CD4-positive, alpha-beta memory T cell (primary cell): ENCODE measurements at regions not wholly inside any gene's neighbourhood (a gene's known extent, or its start where the extent isn't known, plus 50 kb on each side); places are given as distances from the start of the nearest gene placed in this dataset.

Source experiments
- CTCF ChIA-PET: fragments of 350-600 bp; sonication (Branson Sonifier 250); formaldehyde crosslinking; loops from one replicate; lab custom pipeline; 2021; ENCODE audit warnings: inconsistent platforms; ENCODE audit not compliant: partially characterized antibody; lab: Charles Lee
- POLR2A ChIA-PET: fragments of 350-600 bp; sonication (Branson Sonifier 250); formaldehyde crosslinking; loops from one replicate; lab custom pipeline; 2021; ENCODE audit not compliant: partially characterized antibody; lab: Charles Lee
- DNase-seq, 5 donors: peaks; one replicate each; pipeline versions ENCODE4 v3.0.0 to v3.0.0-alpha.2; 2020 to 2022; ENCODE audit warnings: mixed read lengths in 1 of 5
- H3K27ac ChIP-seq: one replicate; pipeline ENCODE4 v1.7.0; 2013; ENCODE audit warnings: low read depth, low read length
- H3K27me3 ChIP-seq: 2 replicates; pipeline ENCODE4 v1.7.0; 2013; ENCODE audit warnings: mild to moderate bottlenecking, low read length, moderate library complexity; ENCODE audit not compliant: insufficient read depth
- H3K36me3 ChIP-seq: 2 replicates; pipeline ENCODE4 v1.7.0; 2013; ENCODE audit warnings: mild to moderate bottlenecking, low read length, moderate library complexity; ENCODE audit not compliant: insufficient read depth
- H3K4me1 ChIP-seq: 2 replicates; pipeline ENCODE4 v1.7.0; 2013; ENCODE audit warnings: mild to moderate bottlenecking, low read length, moderate library complexity; ENCODE audit not compliant: insufficient read depth
- H3K4me3 ChIP-seq, 2 donors: one replicate each; pipeline ENCODE4 v1.7.0; 2013; ENCODE audit warnings: low read length in 2 of 2, mild to moderate bottlenecking in 1 of 2
- H3K9me3 ChIP-seq, 2 donors: one replicate each; pipeline ENCODE4 v1.7.0; 2013; ENCODE audit warnings: low read length in 2 of 2, control low read depth in 1 of 2; ENCODE audit not compliant: control insufficient read depth in 1 of 2
- H3K27ac Mint-ChIP-seq, 7 donors: one replicate each; pipeline ENCODE4 v1.8.0; 2020 to 2021; ENCODE audit warnings: mixed read lengths in 7 of 7, mild to moderate bottlenecking in 6 of 7, inconsistent platforms in 3 of 7, moderate library complexity in 3 of 7
- H3K27me3 Mint-ChIP-seq, 2 donors: one replicate each; pipeline ENCODE4 v1.8.0; 2020 to 2021; ENCODE audit warnings: mixed read lengths in 2 of 2
- H3K36me3 Mint-ChIP-seq, 2 donors: one replicate each; pipeline ENCODE4 v1.8.0; 2020 to 2021; ENCODE audit warnings: mixed read lengths in 2 of 2, inconsistent platforms in 1 of 2, mild to moderate bottlenecking in 1 of 2
- H3K4me1 Mint-ChIP-seq, 4 donors: one replicate each; pipeline ENCODE4 v1.8.0; 2020 to 2021; ENCODE audit warnings: mixed read lengths in 4 of 4, mild to moderate bottlenecking in 1 of 4
- H3K4me3 Mint-ChIP-seq, 8 donors: one replicate each; pipeline ENCODE4 v1.8.0; 2020 to 2021; ENCODE audit warnings: mixed read lengths in 8 of 8, mild to moderate bottlenecking in 7 of 8, moderate library complexity in 6 of 8, inconsistent platforms in 3 of 8
- H3K9me3 Mint-ChIP-seq, 8 donors: one replicate each; pipeline ENCODE4 v1.8.0; 2020 to 2021; ENCODE audit warnings: mixed read lengths in 8 of 8, mild to moderate bottlenecking in 5 of 8, inconsistent platforms in 3 of 8, moderate library complexity in 1 of 8
- intact Hi-C: fragments of 100-400 bp; cut with micrococcal nuclease; formaldehyde crosslinking; loops from one replicate; pipeline ENCODE4 v1.15.1; 2023

DNA sequence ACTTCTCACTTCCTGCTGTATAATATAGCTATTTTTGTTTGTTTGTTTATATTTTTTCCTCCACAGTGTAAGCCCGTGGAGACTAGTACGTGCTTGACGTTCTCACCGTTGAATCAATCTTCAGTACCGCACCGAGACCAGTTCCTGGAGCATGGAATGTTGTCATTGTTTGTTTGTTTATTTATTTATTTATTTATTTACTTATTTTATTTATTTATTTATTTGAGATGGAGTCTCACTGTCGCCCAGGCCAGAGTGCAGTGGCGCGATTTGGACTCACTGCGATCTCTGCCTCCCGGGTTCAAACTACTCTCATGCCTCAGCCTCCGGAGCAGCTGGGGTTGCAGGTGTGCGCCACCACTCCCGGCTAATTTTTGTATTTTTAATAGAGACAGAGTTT lies 506.6 kb upstream of the TMEM132C start:
- Mint-ChIP-seq H3K27me3 (no peaks in the 10 kb centered on the region), H3K27ac (no peak overlapping the region), H3K36me3 (no peaks in the 10 kb centered on the region), H3K4me1 (no peaks in the 10 kb centered on the region), H3K9me3 (peaks cover 0 to 23% (median 14%) of the 10 kb centered on the region in 8 donors), H3K4me3 (no peak overlapping the region)
- Histone ChIP-seq H3K4me3 (no peak overlapping the region), H3K9me3 (peaks cover 0 to 3% of the 10 kb centered on the region in 2 donors), H3K27me3 (no peaks in the 10 kb centered on the region), H3K36me3 (no peaks in the 10 kb centered on the region), H3K4me1 (no peaks in the 10 kb centered on the region), H3K27ac (no peak overlapping the region)
- POLR2A ChIA-PET: no interaction called here
- CTCF ChIA-PET: no interaction called here
- intact Hi-C loops: no loop called here
- DNase-seq: no peak

DNA sequence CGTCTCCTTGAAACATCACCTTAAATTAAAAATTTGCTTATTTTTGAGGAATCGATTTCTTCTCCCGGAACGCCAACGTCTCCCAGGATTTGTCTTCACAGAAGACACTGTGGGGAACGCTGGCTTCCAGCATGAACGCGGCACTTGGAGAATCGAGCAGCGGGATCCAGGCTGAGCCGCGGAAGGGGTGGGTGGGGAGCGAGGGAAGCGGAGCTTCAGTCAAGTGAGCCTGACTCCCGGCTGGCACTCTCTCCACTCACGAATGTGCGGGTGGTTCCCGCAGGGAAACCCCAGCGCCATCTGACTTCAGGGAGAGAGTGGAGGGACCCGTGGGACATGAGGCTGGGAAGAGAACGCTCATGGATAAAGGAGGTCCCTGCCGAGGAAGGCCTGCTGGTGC lies 506.0 kb upstream of the TMEM132C start:
- CTCF ChIA-PET: interaction anchor here (0.7 kb wide), 1 partner anchor 212 kb away, joined by 3 read pairs; no protein-coding TSS in a partner anchor
- Histone ChIP-seq H3K4me3 (no peak overlapping the region), H3K27ac (no peak overlapping the region), H3K36me3 (no peaks in the 10 kb centered on the region), H3K27me3 (no peaks in the 10 kb centered on the region), H3K4me1 (no peaks in the 10 kb centered on the region), H3K9me3 (peaks cover 0 to 3% of the 10 kb centered on the region in 2 donors)
- no peaks in the 10 kb centered on the region for H3K4me1 Mint-ChIP-seq
- intact Hi-C loops: no loop called here
- H3K36me3 Mint-ChIP-seq: no peaks in the 10 kb centered on the region
- no peak for DNase-seq
- H3K4me3 Mint-ChIP-seq: no peak overlapping the region
- POLR2A ChIA-PET: no interaction called here
- no peak overlapping the region for H3K27ac Mint-ChIP-seq
- H3K9me3 Mint-ChIP-seq: peaks cover 0 to 23% (median 14%) of the 10 kb centered on the region in 8 donors
- H3K27me3 Mint-ChIP-seq: no peaks in the 10 kb centered on the region

- CTCF ChIA-PET: no interaction called here
- intact Hi-C loops: no loop called here
- no peaks in the 10 kb centered on the region for H3K27me3 Mint-ChIP-seq
Observed at GRCh38 chr12:127761880-127762279, 505.1 kb upstream of the TMEM132C start.

DNA sequence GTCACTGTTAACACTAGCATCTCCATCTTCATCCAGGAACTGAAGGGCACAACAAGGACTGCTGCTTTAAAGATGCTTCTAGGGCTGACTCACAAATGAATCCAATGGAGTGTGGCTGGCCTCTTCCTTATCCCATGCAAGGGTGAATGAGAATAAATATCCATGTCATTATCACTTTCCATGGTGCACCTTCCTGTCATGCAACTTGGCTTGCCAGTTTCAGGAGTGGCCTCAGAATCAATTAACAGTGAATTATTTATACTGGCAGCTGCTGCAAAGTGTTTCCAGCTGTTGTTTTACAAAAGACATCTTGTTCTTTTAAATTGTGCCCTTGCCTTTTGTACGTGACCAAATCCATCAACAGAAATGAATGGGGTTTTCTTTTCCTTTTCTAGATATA lies 499.3 kb upstream of the TMEM132C start:
- Histone ChIP-seq H3K4me1 (no peaks in the 10 kb centered on the region), H3K4me3 (no peak overlapping the region), H3K27me3 (no peaks in the 10 kb centered on the region), H3K27ac (no peak overlapping the region), H3K9me3 (peaks cover 0 to 3% of the 10 kb centered on the region in 2 donors), H3K36me3 (no peaks in the 10 kb centered on the region)
- DNase-seq: no peak
- Mint-ChIP-seq H3K27ac (no peak overlapping the region), H3K9me3 (peaks cover 0 to 12% (median 3%) of the 10 kb centered on the region in 8 donors), H3K4me3 (no peak overlapping the region), H3K27me3 (no peaks in the 10 kb centered on the region), H3K36me3 (no peaks in the 10 kb centered on the region), H3K4me1 (no peaks in the 10 kb centered on the region)
- intact Hi-C loops: no loop called here
- CTCF ChIA-PET: no interaction called here
- POLR2A ChIA-PET: no interaction called here

More at GRCh38 chr12:127761880-127762279, 505.1 kb upstream of the TMEM132C start:
- H3K36me3 Mint-ChIP-seq: no peaks in the 10 kb centered on the region
- H3K27ac Mint-ChIP-seq: no peak overlapping the region
- Histone ChIP-seq H3K9me3 (peaks cover 0 to 3% of the 10 kb centered on the region in 2 donors), H3K27ac (no peak overlapping the region), H3K27me3 (no peaks in the 10 kb centered on the region), H3K4me3 (no peak overlapping the region), H3K4me1 (no peaks in the 10 kb centered on the region), H3K36me3 (no peaks in the 10 kb centered on the region)
- H3K4me3 Mint-ChIP-seq: no peak overlapping the region
- H3K4me1 Mint-ChIP-seq: no peaks in the 10 kb centered on the region
- peaks cover 0 to 20% (median 12%) of the 10 kb centered on the region in 8 donors for H3K9me3 Mint-ChIP-seq
- DNase-seq: no peak
- POLR2A ChIA-PET: no interaction called here

GRCh38 chr12:127770118-127770517 lies 496.9 kb upstream of the TMEM132C start:
- H3K9me3 ChIP-seq: no peaks in the 10 kb centered on the region
- Mint-ChIP-seq H3K4me3 (no peak overlapping the region), H3K27ac (no peak overlapping the region), H3K9me3 (peaks cover 0 to 6% (median 0%) of the 10 kb centered on the region in 8 donors), H3K4me1 (no peaks in the 10 kb centered on the region), H3K27me3 (no peaks in the 10 kb centered on the region), H3K36me3 (no peaks in the 10 kb centered on the region)
- DNase-seq: no peak
- CTCF ChIA-PET: no interaction called here
- POLR2A ChIA-PET: no interaction called here
- intact Hi-C loops: no loop called here
- H3K4me1 ChIP-seq: no peaks in the 10 kb centered on the region
- H3K4me3 ChIP-seq: no peak overlapping the region
- no peaks in the 10 kb centered on the region for H3K36me3 ChIP-seq
- H3K27ac ChIP-seq: no peak overlapping the region
- no peaks in the 10 kb centered on the region for H3K27me3 ChIP-seq

GRCh38 chr12:127771546-127771945 lies 495.4 kb upstream of the TMEM132C start:
- no peaks in the 10 kb centered on the region for H3K36me3 Mint-ChIP-seq
- peak overlapping the region in 1 of 7 donors; percentile 36 for H3K27ac Mint-ChIP-seq
- no peak overlapping the region for H3K4me3 Mint-ChIP-seq
- POLR2A ChIA-PET: no interaction called here
- H3K27me3 ChIP-seq: no peaks in the 10 kb centered on the region
- peaks cover 0 to 6% (median 0%) of the 10 kb centered on the region in 8 donors for H3K9me3 Mint-ChIP-seq
- H3K4me3 ChIP-seq: no peak overlapping the region
- no peak for DNase-seq
- H3K36me3 ChIP-seq: no peaks in the 10 kb centered on the region
- CTCF ChIA-PET: no interaction called here
- no peaks in the 10 kb centered on the region for H3K4me1 Mint-ChIP-seq
- H3K27me3 Mint-ChIP-seq: no peaks in the 10 kb centered on the region
- intact Hi-C loops: no loop called here
- H3K27ac ChIP-seq: no peak overlapping the region
- no peaks in the 10 kb centered on the region for H3K9me3 ChIP-seq
- no peaks in the 10 kb centered on the region for H3K4me1 ChIP-seq

DNA sequence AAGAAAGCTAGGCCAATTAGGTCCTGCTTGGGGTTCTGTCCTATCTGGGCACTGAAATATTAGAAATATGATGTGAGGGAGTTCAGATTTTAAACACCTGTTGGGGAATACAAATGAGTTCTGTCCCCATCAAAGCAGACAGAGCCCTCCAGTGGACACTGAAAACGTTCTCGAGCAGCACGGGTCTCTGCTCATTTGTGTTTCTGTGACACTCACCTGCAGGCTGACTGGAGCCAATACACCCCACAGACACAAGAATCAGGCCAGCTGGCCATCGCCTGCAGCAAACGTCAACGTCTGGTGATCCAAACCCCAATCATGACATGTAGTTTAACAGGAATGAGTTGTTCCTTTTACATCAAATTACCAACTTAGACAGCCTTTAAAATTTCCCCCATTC lies 493.4 kb upstream of the TMEM132C start:
- no peak overlapping the region for H3K27ac Mint-ChIP-seq
- no peak overlapping the region for H3K4me3 Mint-ChIP-seq
- Histone ChIP-seq H3K27ac (no peak overlapping the region), H3K27me3 (no peaks in the 10 kb centered on the region), H3K9me3 (no peaks in the 10 kb centered on the region), H3K36me3 (no peaks in the 10 kb centered on the region), H3K4me3 (no peak overlapping the region), H3K4me1 (no peaks in the 10 kb centered on the region)
- ChIA-PET POLR2A (no interaction called here), CTCF (no interaction called here)
- H3K36me3 Mint-ChIP-seq: no peaks in the 10 kb centered on the region
- DNase-seq: no peak
- H3K4me1 Mint-ChIP-seq: no peaks in the 10 kb centered on the region
- intact Hi-C loops: no loop called here
- H3K27me3 Mint-ChIP-seq: no peaks in the 10 kb centered on the region
- peaks cover 0 to 6% (median 0%) of the 10 kb centered on the region in 8 donors for H3K9me3 Mint-ChIP-seq

DNA sequence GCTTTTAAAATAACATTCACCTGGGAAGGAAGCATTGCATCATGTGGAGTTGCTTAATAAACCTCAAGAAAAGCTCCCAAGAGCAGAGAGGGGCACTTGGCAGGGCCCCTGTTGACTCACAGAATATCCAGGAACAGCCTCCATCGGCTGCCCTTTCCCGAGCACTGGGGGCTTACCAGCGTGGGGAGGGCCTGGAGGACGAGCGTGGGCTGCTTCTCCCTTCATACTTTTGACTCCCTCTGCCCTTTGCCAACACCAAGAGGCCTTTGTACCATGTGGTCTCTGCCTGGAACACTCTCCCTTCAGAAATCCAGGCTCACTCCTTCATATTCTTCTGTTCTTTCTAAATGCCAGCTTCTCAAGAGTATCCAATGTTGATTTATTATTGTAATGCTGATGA lies 492.1 kb upstream of the TMEM132C start:
- CTCF ChIA-PET: no interaction called here
- H3K9me3 ChIP-seq: no peaks in the 10 kb centered on the region
- H3K4me1 Mint-ChIP-seq: no peaks in the 10 kb centered on the region
- H3K4me1 ChIP-seq: no peaks in the 10 kb centered on the region
- H3K27me3 ChIP-seq: no peaks in the 10 kb centered on the region
- H3K36me3 Mint-ChIP-seq: no peaks in the 10 kb centered on the region
- POLR2A ChIA-PET: no interaction called here
- DNase-seq: no peak
- H3K27me3 Mint-ChIP-seq: no peaks in the 10 kb centered on the region
- H3K9me3 Mint-ChIP-seq: peaks cover 0 to 9% (median 4%) of the 10 kb centered on the region in 8 donors
- no peak overlapping the region for H3K27ac Mint-ChIP-seq
- H3K27ac ChIP-seq: no peak overlapping the region
- no peak overlapping the region for H3K4me3 ChIP-seq
- no peaks in the 10 kb centered on the region for H3K36me3 ChIP-seq
- no peak overlapping the region for H3K4me3 Mint-ChIP-seq
- intact Hi-C loops: no loop called here
